Endothelial cell of umbilical vein (primary cell): ENCODE measurements at regions not wholly inside any gene's neighbourhood (a gene's known extent, or its start where the extent isn't known, plus 50 kb on each side); places are given as distances from the start of the nearest gene placed in this dataset.

ENCODE experiments used
- BruUV-seq: library from RNA; stranded (reverse); fragments of 400-500 nt; replicated peaks from 2 replicates; lab custom pipeline; 2021; lab: Mats Ljungman, UMichigan
- CTCF ChIA-PET: fragments of 300-600, 350-600 bp; sonication (Branson Sonifier 250); formaldehyde crosslinking; loops from one replicate; lab custom pipeline; 2021; ENCODE audit warnings: antibody characterized with exemption, inconsistent platforms; lab: Charles Lee
- POLR2A ChIA-PET: fragments of 300-600, 350-600 bp; sonication (Branson Sonifier 250); formaldehyde crosslinking; loops from one replicate; lab custom pipeline; 2021; ENCODE audit warnings: antibody characterized with exemption, inconsistent platforms; lab: Charles Lee
- DNase-seq: peaks from one replicate; pipeline ENCODE4 v3.0.0-alpha.2; 2011; ENCODE audit warnings: low read depth, low spot score
- FAIRE-seq: peaks from 2 replicates; lab custom pipeline; 2011; peaks lifted over from hg19 to GRCh38; lab: Jason Lieb, UNC
- H2AFZ ChIP-seq: 2 replicates; pipeline ENCODE4 v1.6.0; 2012; ENCODE audit warnings: low read depth, low read length, control low read depth, inconsistent platforms
- H3K27ac ChIP-seq: 2 replicates; pipeline ENCODE4 v1.5.1; 2011; ENCODE audit warnings: low read depth, mild to moderate bottlenecking, control low read depth, low read length, moderate library complexity; ENCODE audit not compliant: insufficient read depth
- H3K27me3 ChIP-seq, 2 experiments: 2 replicates each; pipeline versions ENCODE4 v1.6.0 to v1.6.1; 2011; ENCODE audit warnings: low read length in 2 of 2, mixed read lengths in 1 of 2; ENCODE audit not compliant: control insufficient read depth in 2 of 2, insufficient read depth in 2 of 2
- H3K36me3 ChIP-seq, 2 experiments: 2 replicates in 1 of 2; 3 replicates in 1 of 2; pipeline ENCODE4 v1.5.1; 2011; ENCODE audit warnings: low read length in 2 of 2, mild to moderate bottlenecking in 1 of 2, moderate library complexity in 1 of 2; ENCODE audit not compliant: control insufficient read depth in 2 of 2, insufficient read depth in 2 of 2; ENCODE audit errors: extremely low read depth in 1 of 2
- H3K4me1 ChIP-seq: 3 replicates; pipeline ENCODE4 v1.5.1; 2011; ENCODE audit warnings: mild to moderate bottlenecking, low read length; ENCODE audit not compliant: control insufficient read depth, insufficient read depth; ENCODE audit errors: extremely low read depth
- H3K4me2 ChIP-seq: 2 replicates; pipeline ENCODE4 v1.6.1; 2011; ENCODE audit warnings: low read length, control low read depth, mixed read lengths; ENCODE audit not compliant: insufficient read depth
- H3K4me3 ChIP-seq, 3 experiments: fragments of 200-600 bp in 1 of 3; sonication (generic), shearing (Covaris generic) in 1 of 3; replicated peaks in 1 of 3; 2 replicates each; pipeline ENCODE4 v1.5.1; 2011 to 2016; ENCODE audit warnings: control low read depth in 3 of 3, low read length in 3 of 3, mild to moderate bottlenecking in 2 of 3, inconsistent platforms in 1 of 3, low read depth in 1 of 3, moderate library complexity in 1 of 3; ENCODE audit not compliant: insufficient read depth in 1 of 3
- H3K79me2 ChIP-seq: 2 replicates; pipeline ENCODE4 v1.6.0; 2012; ENCODE audit warnings: low read length, inconsistent platforms; ENCODE audit not compliant: control insufficient read depth, insufficient read depth
- H3K9ac ChIP-seq: replicated peaks from 2 replicates; pipeline ENCODE3; 2011; ENCODE audit warnings: low read length, control low read depth; ENCODE audit not compliant: insufficient read depth; ENCODE audit errors: extremely low read depth
- H3K9me1 ChIP-seq: replicated peaks from 3 replicates; pipeline ENCODE4 v1.6.0; 2011; ENCODE audit warnings: mild to moderate bottlenecking, low read length; ENCODE audit not compliant: control insufficient read depth, insufficient read depth; ENCODE audit errors: extremely low read depth
- H3K9me3 ChIP-seq: replicated peaks from 2 replicates; pipeline ENCODE4 v1.5.1; 2012; ENCODE audit warnings: low read length, inconsistent platforms; ENCODE audit not compliant: control insufficient read depth, insufficient read depth
- H4K20me1 ChIP-seq: replicated peaks from 2 replicates; pipeline ENCODE3; 2011; ENCODE audit warnings: mild to moderate bottlenecking, low read length; ENCODE audit not compliant: control insufficient read depth, insufficient read depth; ENCODE audit errors: extremely low read depth
- EZH2 ChIP-seq: IDR thresholded peaks from 2 replicates; pipeline ENCODE4 v1.6.1; 2012; ENCODE audit warnings: borderline replicate concordance, low read depth, mild to moderate bottlenecking, moderate library complexity, low read length, inconsistent platforms; ENCODE audit not compliant: severe bottlenecking
- FOS ChIP-seq: IDR thresholded peaks from 2 replicates; pipeline ENCODE4 v1.6.1; 2011; ENCODE audit warnings: mild to moderate bottlenecking, low read length, moderate library complexity, borderline replicate concordance; ENCODE audit not compliant: insufficient read depth
- GATA2 ChIP-seq: IDR thresholded peaks from 2 replicates; pipeline ENCODE4 v1.7.0; 2011; ENCODE audit warnings: low read depth, mild to moderate bottlenecking, moderate library complexity, mixed read lengths, low read length; ENCODE audit not compliant: insufficient read length, insufficient read depth
- JUN ChIP-seq: IDR thresholded peaks from 2 replicates; pipeline ENCODE4 v1.6.1; 2011; ENCODE audit warnings: borderline replicate concordance, low read depth; ENCODE audit not compliant: insufficient read length, insufficient read depth
- MYC ChIP-seq: IDR thresholded peaks from one replicate; pipeline ENCODE4 v1.6.1; 2011; ENCODE audit warnings: mild to moderate bottlenecking, low read depth, low read length
- POLR2A ChIP-seq: IDR thresholded peaks from 2 replicates; pipeline ENCODE4 v1.6.1; 2012; ENCODE audit warnings: low read depth, mild to moderate bottlenecking, control low read depth, low read length
- POLR2AphosphoS5 ChIP-seq: IDR thresholded peaks from 2 replicates; pipeline ENCODE4 v1.6.1; 2012; ENCODE audit warnings: low read depth, mild to moderate bottlenecking, control low read depth, low read length, moderate library complexity; ENCODE audit not compliant: insufficient read depth
- dilution Hi-C: fragments of 300-500 bp; cut with MboI; formaldehyde crosslinking; loops from one replicate; pipeline ENCODE4 v1.15.0; 2019; ENCODE audit warnings: low sequenced_read_pairs; ENCODE audit not compliant: extremely low pct_ligation_motif_present
- intact Hi-C: fragments of 100-400 bp; cut with micrococcal nuclease; formaldehyde crosslinking; loops from one replicate; pipeline ENCODE4 v1.10.0; 2022
- TF ChIP-seq, protein P1 (sequence below): IDR thresholded peaks from 2 replicates; pipeline ENCODE4 v1.6.1; 2011; ENCODE audit not compliant: insufficient read depth, insufficient read length
- TF ChIP-seq, protein P2 (sequence below), 2 donors: IDR thresholded peaks; 1 replicate in 1 of 2; 2 replicates in 1 of 2; pipeline ENCODE4 v1.5.1; 2011; ENCODE audit warnings: low read length in 2 of 2, mild to moderate bottlenecking in 2 of 2, moderate library complexity in 2 of 2, control low read depth in 1 of 2, inconsistent platforms in 1 of 2, low read depth in 1 of 2; ENCODE audit not compliant: insufficient read depth in 1 of 2; ENCODE audit errors: extremely low read depth in 1 of 2

GRCh38 chr10:84946904-84947303 lies 618.5 kb downstream of the CCSER2 start:
- Histone ChIP-seq H3K9me1 (no peaks in the 10 kb centered on the region), H3K4me3 (no peak overlapping the region), H3K9ac (no peak overlapping the region), H3K27me3 (no peaks in the 10 kb centered on the region), H3K36me3 (no peaks in the 10 kb centered on the region), H3K27ac (no peak overlapping the region), H3K79me2 (no peaks in the 10 kb centered on the region), H2AFZ (no peak overlapping the region), H4K20me1 (no peaks in the 10 kb centered on the region), H3K9me3 (no peaks in the 10 kb centered on the region), H3K4me1 (no peaks in the 10 kb centered on the region), H3K4me2 (no peak overlapping the region)
- ChIA-PET POLR2A (no interaction called here), CTCF (no interaction called here)
- DNase-seq (no peak), FAIRE-seq (no peak)
- TF ChIP-seq POLR2A (no peak), FOS (no peak), POLR2AphosphoS5 (no peak), JUN (no peak), EZH2 (no peak), GATA2 (no peak), MYC (no peak)
- TF ChIP-seq, protein P1, sequence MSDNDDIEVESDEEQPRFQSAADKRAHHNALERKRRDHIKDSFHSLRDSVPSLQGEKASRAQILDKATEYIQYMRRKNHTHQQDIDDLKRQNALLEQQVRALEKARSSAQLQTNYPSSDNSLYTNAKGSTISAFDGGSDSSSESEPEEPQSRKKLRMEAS: no peak
- TF ChIP-seq, protein P2, sequence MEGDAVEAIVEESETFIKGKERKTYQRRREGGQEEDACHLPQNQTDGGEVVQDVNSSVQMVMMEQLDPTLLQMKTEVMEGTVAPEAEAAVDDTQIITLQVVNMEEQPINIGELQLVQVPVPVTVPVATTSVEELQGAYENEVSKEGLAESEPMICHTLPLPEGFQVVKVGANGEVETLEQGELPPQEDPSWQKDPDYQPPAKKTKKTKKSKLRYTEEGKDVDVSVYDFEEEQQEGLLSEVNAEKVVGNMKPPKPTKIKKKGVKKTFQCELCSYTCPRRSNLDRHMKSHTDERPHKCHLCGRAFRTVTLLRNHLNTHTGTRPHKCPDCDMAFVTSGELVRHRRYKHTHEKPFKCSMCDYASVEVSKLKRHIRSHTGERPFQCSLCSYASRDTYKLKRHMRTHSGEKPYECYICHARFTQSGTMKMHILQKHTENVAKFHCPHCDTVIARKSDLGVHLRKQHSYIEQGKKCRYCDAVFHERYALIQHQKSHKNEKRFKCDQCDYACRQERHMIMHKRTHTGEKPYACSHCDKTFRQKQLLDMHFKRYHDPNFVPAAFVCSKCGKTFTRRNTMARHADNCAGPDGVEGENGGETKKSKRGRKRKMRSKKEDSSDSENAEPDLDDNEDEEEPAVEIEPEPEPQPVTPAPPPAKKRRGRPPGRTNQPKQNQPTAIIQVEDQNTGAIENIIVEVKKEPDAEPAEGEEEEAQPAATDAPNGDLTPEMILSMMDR (IDR thresholded peaks at IDR 0.05; ENCODE audit: extremely low read depth in 1 of 2, insufficient read depth in 1 of 2, low read depth in 1 of 2, low read length in 2 of 2): no peak
- no TSS peak for BruUV-seq
- dilution Hi-C loops: no loop called here
- intact Hi-C loops: no loop called here
